ENCODE measurements at regions not wholly inside any gene's neighbourhood (a gene's known extent, or its start where the extent isn't known, plus 50 kb on each side); places are given as distances from the start of the nearest gene placed in this dataset.

DNA sequence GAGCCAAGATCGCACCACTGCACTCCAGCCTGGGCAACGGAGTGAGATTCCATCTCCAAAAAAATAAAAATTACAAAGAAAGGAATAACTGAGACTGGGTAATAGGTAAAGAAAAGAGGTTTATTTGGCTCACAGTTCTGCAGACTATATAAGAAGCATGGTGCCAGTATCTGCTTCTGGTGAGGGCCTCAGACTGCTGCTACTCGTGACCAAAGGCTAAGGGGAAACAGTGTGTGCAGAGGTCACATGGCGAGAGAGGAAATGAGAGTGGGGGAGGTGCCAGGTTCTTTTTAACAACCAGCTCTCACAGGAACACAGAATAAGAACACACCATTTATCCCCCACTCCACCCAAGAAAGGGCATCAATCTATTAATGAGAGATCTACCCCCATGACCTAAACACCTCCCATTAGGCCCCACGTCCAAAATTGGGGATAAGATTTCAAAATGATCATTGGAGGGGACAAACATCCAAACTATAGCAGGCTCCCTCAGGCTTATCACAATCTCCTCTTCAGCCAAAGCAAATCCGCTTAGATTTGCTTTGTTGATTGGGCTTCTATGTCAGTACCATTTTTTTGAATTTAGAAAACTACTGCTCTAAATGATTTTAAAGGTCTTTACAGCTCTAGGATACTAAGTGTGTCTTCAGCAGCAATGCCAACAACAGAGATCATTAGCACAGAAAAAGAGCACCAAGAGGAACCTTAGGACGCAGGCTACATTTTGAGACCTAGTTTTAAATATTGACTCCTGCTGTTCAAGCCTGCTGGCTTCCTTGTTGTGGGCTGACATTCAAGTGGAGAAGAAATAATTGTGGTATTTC, 84.2 kb upstream of the TBL1XR1 start:
- Histone ChIP-seq H3K36me3 (ENCODE audit: low read depth, missing control alignments) (no peaks in the 10 kb centered on the region), H3K4me1 (no peaks in the 10 kb centered on the region), H3K4me3 (no peak overlapping the region), H3K27ac (no peak overlapping the region), H3K27me3 (no peaks in the 10 kb centered on the region), H3K9me3 (no peaks in the 10 kb centered on the region)
- intact Hi-C loops (cut with DNase I; ENCODE audit: low total_unique reads) = no loop called here
- DNase-seq = no peak
- TF ChIP-seq POLR2A (IDR thresholded peaks at IDR 0.05) = no peak
- TF ChIP-seq, protein P1, sequence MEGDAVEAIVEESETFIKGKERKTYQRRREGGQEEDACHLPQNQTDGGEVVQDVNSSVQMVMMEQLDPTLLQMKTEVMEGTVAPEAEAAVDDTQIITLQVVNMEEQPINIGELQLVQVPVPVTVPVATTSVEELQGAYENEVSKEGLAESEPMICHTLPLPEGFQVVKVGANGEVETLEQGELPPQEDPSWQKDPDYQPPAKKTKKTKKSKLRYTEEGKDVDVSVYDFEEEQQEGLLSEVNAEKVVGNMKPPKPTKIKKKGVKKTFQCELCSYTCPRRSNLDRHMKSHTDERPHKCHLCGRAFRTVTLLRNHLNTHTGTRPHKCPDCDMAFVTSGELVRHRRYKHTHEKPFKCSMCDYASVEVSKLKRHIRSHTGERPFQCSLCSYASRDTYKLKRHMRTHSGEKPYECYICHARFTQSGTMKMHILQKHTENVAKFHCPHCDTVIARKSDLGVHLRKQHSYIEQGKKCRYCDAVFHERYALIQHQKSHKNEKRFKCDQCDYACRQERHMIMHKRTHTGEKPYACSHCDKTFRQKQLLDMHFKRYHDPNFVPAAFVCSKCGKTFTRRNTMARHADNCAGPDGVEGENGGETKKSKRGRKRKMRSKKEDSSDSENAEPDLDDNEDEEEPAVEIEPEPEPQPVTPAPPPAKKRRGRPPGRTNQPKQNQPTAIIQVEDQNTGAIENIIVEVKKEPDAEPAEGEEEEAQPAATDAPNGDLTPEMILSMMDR (IDR thresholded peaks at IDR 0.05) = no peak
- WGBS, 2 donors = 86 to 88% methylated on average over 7 of the region's 7 CpGs

DNA sequence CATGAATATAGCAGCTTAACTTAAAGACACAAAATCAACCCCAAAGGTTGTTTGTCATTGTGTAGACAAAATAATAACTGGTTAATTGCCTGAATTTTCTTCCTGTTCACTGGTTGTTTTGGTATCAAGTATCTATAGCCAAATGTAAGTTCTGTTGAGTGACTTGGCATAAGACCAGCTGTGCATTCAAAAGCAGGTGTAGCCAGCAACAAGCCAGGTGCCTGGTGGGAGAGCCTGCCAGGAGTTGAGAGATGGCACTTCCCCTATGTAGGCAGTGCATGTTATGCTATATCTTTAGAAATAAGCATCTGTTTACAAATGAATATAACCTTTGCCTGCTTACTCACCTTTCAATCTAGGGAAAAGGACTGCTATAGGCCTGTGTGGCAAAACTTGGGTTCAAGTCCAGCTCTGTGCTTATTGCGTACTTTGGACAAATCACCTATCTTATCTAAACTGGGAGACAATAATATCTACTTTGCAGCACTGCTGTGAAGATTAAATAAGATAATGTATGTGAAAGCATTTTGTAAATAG, 84.9 kb upstream of the TBL1XR1 start:
- Histone ChIP-seq H3K27me3 (no peaks in the 10 kb centered on the region), H3K9me3 (no peaks in the 10 kb centered on the region), H3K4me3 (no peak overlapping the region), H3K27ac (no peak overlapping the region), H3K36me3 (ENCODE audit: low read depth, missing control alignments) (no peaks in the 10 kb centered on the region), H3K4me1 (no peaks in the 10 kb centered on the region)
- no peak for DNase-seq
- WGBS, 2 donors = 96 to 100% methylated on average over 1 of the region's 1 CpG
- intact Hi-C loops (cut with DNase I; ENCODE audit: low total_unique reads) = no loop called here
- TF ChIP-seq, protein P1 (IDR thresholded peaks at IDR 0.05) = no peak
- no peak for TF ChIP-seq POLR2A (IDR thresholded peaks at IDR 0.05)

DNA sequence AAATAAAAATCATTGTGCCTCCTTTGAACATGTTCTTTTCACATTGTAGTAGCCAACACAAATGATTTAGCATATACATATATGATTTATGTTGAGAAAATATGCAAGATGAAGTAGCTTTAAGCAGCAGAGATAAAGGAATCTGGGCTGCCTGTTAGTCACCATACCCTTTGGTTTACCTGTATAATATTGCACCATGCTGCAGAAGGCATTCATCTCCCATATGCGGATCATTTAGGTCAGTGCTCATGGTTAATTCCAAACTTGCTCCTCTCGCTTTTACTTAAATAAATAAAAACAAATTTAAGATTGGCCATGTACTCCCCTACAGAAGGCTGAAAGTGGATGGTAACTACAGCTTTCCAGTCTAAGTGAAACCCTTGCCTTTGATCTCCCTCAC, 86.7 kb upstream of the TBL1XR1 start:
- TF ChIP-seq POLR2A (IDR thresholded peaks at IDR 0.05) = no peak
- TF ChIP-seq, protein P1 (IDR thresholded peaks at IDR 0.05) = no peak
- intact Hi-C loops (cut with DNase I; ENCODE audit: low total_unique reads) = no loop called here
- 84 to 86% methylated on average over 2 of the region's 2 CpGs for WGBS, 2 donors
- Histone ChIP-seq H3K4me3 (no peak overlapping the region), H3K36me3 (ENCODE audit: low read depth, missing control alignments) (no peaks in the 10 kb centered on the region), H3K9me3 (no peaks in the 10 kb centered on the region), H3K27me3 (no peaks in the 10 kb centered on the region), H3K4me1 (no peaks in the 10 kb centered on the region), H3K27ac (no peak overlapping the region)
- DNase-seq = no peak

DNA sequence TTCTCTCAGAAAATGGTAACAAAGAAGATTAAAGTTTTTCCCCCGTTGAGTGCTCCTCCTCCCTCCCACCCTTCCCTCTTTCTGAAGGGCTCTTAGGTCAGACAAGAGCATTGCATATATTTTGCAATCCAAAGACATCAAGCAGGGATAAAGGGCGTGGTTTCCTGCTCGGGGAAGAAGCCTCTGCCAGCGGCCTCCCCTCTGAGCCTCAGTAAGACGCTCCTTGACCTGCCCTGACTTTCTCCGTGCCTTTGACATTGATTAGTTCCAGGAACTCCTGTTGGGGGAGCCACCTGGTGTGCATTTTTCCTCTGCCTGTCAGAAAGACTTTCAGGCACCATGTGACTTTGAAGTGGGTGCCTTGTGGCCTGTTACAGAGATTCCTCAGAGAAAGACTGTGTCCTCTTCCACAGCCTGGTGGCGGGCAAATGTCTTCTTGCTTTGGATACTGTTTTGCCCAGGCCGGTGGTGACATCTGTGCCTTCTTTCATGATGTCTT, 87.2 kb upstream of the TBL1XR1 start:
- 57 to 59% methylated on average over 8 of the region's 8 CpGs for WGBS, 2 donors
- Histone ChIP-seq H3K27me3 (no peaks in the 10 kb centered on the region), H3K27ac (no peak overlapping the region), H3K4me1 (no peaks in the 10 kb centered on the region), H3K4me3 (no peak overlapping the region), H3K36me3 (ENCODE audit: low read depth, missing control alignments) (no peaks in the 10 kb centered on the region), H3K9me3 (no peaks in the 10 kb centered on the region)
- intact Hi-C loops (cut with DNase I; ENCODE audit: low total_unique reads) = no loop called here
- DNase-seq = peak; percentile 23
- TF ChIP-seq, protein P1 (IDR thresholded peaks at IDR 0.05) = no peak
- TF ChIP-seq POLR2A (IDR thresholded peaks at IDR 0.05) = no peak

Data from testis (tissue), 2 donors.